SU-DHL-6 (cell line): ENCODE measurements at regions not wholly inside any gene's neighbourhood (a gene's known extent, or its start where the extent isn't known, plus 50 kb on each side); places are given as distances from the start of the nearest gene placed in this dataset.

ENCODE experiments used
- H2AFZ ChIP-seq: fragments of 200-600 bp; sonication (generic); 2 replicates; pipeline ENCODE4 v1.6.1; 2014; ENCODE audit warnings: low read depth, mild to moderate bottlenecking, moderate library complexity, mixed read lengths, antibody characterized with exemption, low read length; ENCODE audit not compliant: severe bottlenecking
- H3F3A ChIP-seq: fragments of 200-600 bp; shearing (Covaris generic); 2 replicates; pipeline ENCODE4 v1.6.0; 2016; ENCODE audit warnings: antibody characterized with exemption, mild to moderate bottlenecking; ENCODE audit not compliant: insufficient read depth
- H3K27ac ChIP-seq: fragments of 200-600 bp; sonication (generic); 2 replicates; pipeline ENCODE4 v1.5.1; 2016; ENCODE audit warnings: low read depth, mild to moderate bottlenecking, low read length, moderate library complexity, mixed read lengths
- H3K27me3 ChIP-seq: fragments of 200-600 bp; sonication (generic), shearing (Covaris generic); 2 replicates; pipeline ENCODE4 v1.6.0; 2014; ENCODE audit warnings: mild to moderate bottlenecking, low read length
- H3K36me3 ChIP-seq: fragments of 200-600 bp; sonication (generic); 2 replicates; pipeline ENCODE4 v1.6.1; 2014; ENCODE audit warnings: mild to moderate bottlenecking, low read length, mixed read lengths
- H3K4me2 ChIP-seq: fragments of 300-600, 200-600 bp; shearing (Covaris generic), sonication (generic); 2 replicates; pipeline ENCODE4 v1.6.0; 2014; ENCODE audit warnings: low read length, low read depth, mild to moderate bottlenecking; ENCODE audit not compliant: poor library complexity, severe bottlenecking
- H3K4me3 ChIP-seq: fragments of 200-600 bp; sonication (generic); 2 replicates; pipeline ENCODE4 v1.5.1; 2014; ENCODE audit warnings: antibody characterized with exemption, low read length, mild to moderate bottlenecking, mixed read lengths; ENCODE audit not compliant: insufficient read depth, poor library complexity, severe bottlenecking
- H3K79me2 ChIP-seq: fragments of 200-600 bp; sonication (generic); 2 replicates; pipeline ENCODE4 v1.6.1; 2014; ENCODE audit warnings: mild to moderate bottlenecking, low read length, moderate library complexity; ENCODE audit not compliant: insufficient read depth
- H3K9ac ChIP-seq: fragments of 200-600 bp; sonication (generic); 2 replicates; pipeline ENCODE4 v1.7.0; 2014; ENCODE audit warnings: mild to moderate bottlenecking, low read length
- H3K9me2 ChIP-seq: fragments of 200-600 bp; sonication (generic); replicated peaks from 2 replicates; pipeline ENCODE4 v1.6.1; 2014; ENCODE audit warnings: low read length; ENCODE audit not compliant: insufficient read depth
- H3K9me3 ChIP-seq: fragments of 200-600 bp; sonication (generic); 2 replicates; pipeline ENCODE4 v1.6.1; 2014; ENCODE audit warnings: low read length, mixed read lengths; ENCODE audit not compliant: insufficient read depth
- H4K20me1 ChIP-seq: fragments of 200-600 bp; sonication (generic); 2 replicates; pipeline ENCODE4 v1.6.1; 2014; ENCODE audit warnings: low read depth, mild to moderate bottlenecking, antibody characterized with exemption, low read length, moderate library complexity, mixed read lengths
- CTCF ChIP-seq: fragments of 200-600 bp; sonication (generic); IDR thresholded peaks from one replicate; pipeline ENCODE4 v1.5.1; 2017; ENCODE audit warnings: antibody characterized with exemption, mild to moderate bottlenecking, low read length, moderate library complexity; ENCODE audit not compliant: insufficient read depth, poor library complexity, severe bottlenecking
- EZH2phosphoT487 ChIP-seq: fragments of 200-600 bp; sonication (generic), shearing (Covaris generic); conservative IDR thresholded peaks from 2 replicates; pipeline ENCODE4 v1.6.1; 2018; ENCODE audit warnings: mild to moderate bottlenecking, antibody characterized with exemption, low read length, moderate library complexity, mixed read lengths

DNA sequence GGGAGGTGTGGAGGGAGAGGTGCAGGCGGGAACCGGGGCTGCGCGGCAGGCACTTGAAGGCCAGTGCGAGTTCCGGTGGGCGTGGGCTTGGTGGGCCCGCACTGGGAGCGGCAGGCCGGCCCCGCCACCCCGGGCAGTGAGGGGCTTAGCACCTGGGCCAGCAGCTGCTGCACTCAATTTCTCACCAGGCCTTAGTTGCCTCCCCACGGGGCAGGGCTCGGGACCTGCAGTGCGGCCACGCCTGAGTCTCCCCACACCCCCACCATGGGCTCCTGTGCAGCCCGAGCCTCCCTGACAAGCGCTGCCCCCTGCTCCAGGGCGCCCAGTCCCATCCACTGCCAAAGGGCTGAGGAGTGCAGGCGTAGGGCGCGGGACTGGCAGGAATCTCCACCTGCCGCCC is 284.5 kb downstream of the DEPDC1B start:
- Histone ChIP-seq H3K9me2 (no peaks in the 10 kb centered on the region), H3K4me3 (no peak overlapping the region), H4K20me1 (no peaks in the 10 kb centered on the region), H3F3A (no peaks in the 10 kb centered on the region), H3K9ac (no peak overlapping the region), H3K4me2 (no peak overlapping the region), H3K27me3 (no peaks in the 10 kb centered on the region), H3K79me2 (no peaks in the 10 kb centered on the region), H3K9me3 (no peaks in the 10 kb centered on the region), H3K36me3 (no peaks in the 10 kb centered on the region), H3K27ac (no peak overlapping the region), H2AFZ (no peak overlapping the region)
- TF ChIP-seq CTCF (no peak), EZH2phosphoT487 (no peak)

GRCh38 chr5:60410427-60410826 is 289.5 kb downstream of the DEPDC1B start:
- no peaks in the 10 kb centered on the region for H3F3A ChIP-seq
- no peak overlapping the region for H3K4me2 ChIP-seq
- TF ChIP-seq EZH2phosphoT487 = no peak
- no peak for TF ChIP-seq CTCF
- H3K79me2 ChIP-seq = no peaks in the 10 kb centered on the region
- no peak overlapping the region for H3K9ac ChIP-seq
- H3K9me2 ChIP-seq = no peaks in the 10 kb centered on the region
- no peaks in the 10 kb centered on the region for H4K20me1 ChIP-seq
- H3K36me3 ChIP-seq = no peaks in the 10 kb centered on the region
- H3K27me3 ChIP-seq = no peaks in the 10 kb centered on the region
- H3K4me3 ChIP-seq = no peak overlapping the region
- H3K9me3 ChIP-seq = no peaks in the 10 kb centered on the region
- H2AFZ ChIP-seq = no peak overlapping the region
- H3K27ac ChIP-seq = no peak overlapping the region

- no peaks in the 10 kb centered on the region for H3F3A ChIP-seq
Observed at GRCh38 chr5:60404171-60404570, 295.8 kb downstream of the DEPDC1B start.

More at GRCh38 chr5:60404171-60404570, 295.8 kb downstream of the DEPDC1B start:
- Histone ChIP-seq H3K9me3 (no peaks in the 10 kb centered on the region), H3K79me2 (no peaks in the 10 kb centered on the region), H3K9me2 (no peaks in the 10 kb centered on the region), H3K36me3 (no peaks in the 10 kb centered on the region), H4K20me1 (no peaks in the 10 kb centered on the region), H3K27me3 (no peaks in the 10 kb centered on the region), H3K4me2 (no peak overlapping the region), H3K27ac (no peak overlapping the region), H2AFZ (no peak overlapping the region), H3K9ac (no peak overlapping the region), H3K4me3 (no peak overlapping the region)
- TF ChIP-seq EZH2phosphoT487 = no peak
- TF ChIP-seq CTCF = no peak
